ENCODE measurements at regions not wholly inside any gene's neighbourhood (a gene's known extent, or its start where the extent isn't known, plus 50 kb on each side); places are given as distances from the start of the nearest gene placed in this dataset.

GRCh38 chr19:28281676-28282075, 931.3 kb downstream of the UQCRFS1 start:
- peaks cover 9 to 12% (median 9%) of the 10 kb centered on the region in 3 donors for H3K27me3 Mint-ChIP-seq (ENCODE audit: low read depth in 3 of 3)
- no peak for DNase-seq
- no peaks in the 10 kb centered on the region for H3K4me1 Mint-ChIP-seq
- peaks cover 0 to 4% (median 0%) of the 10 kb centered on the region in 6 donors for H3K9me3 Mint-ChIP-seq
- no peak overlapping the region for H3K27ac Mint-ChIP-seq
- no peak overlapping the region for H3K4me3 Mint-ChIP-seq
- no peaks in the 10 kb centered on the region for H3K36me3 Mint-ChIP-seq

- no peak overlapping the region for H3K4me3 Mint-ChIP-seq
- peaks cover 0 to 3% (median 0%) of the 10 kb centered on the region in 6 donors for H3K9me3 Mint-ChIP-seq
- H3K4me1 Mint-ChIP-seq = peaks cover 0 to under 1% of the 10 kb centered on the region in 2 donors
- no peak overlapping the region for H3K27ac Mint-ChIP-seq
- peaks cover 0 to 6% (median 2%) of the 10 kb centered on the region in 3 donors for H3K27me3 Mint-ChIP-seq (ENCODE audit: low read depth in 3 of 3)
- no peaks in the 10 kb centered on the region for H3K36me3 Mint-ChIP-seq
- DNase-seq = no peak
Observed at GRCh38 chr19:28264556-28264955, 948.4 kb downstream of the UQCRFS1 start.

DNA sequence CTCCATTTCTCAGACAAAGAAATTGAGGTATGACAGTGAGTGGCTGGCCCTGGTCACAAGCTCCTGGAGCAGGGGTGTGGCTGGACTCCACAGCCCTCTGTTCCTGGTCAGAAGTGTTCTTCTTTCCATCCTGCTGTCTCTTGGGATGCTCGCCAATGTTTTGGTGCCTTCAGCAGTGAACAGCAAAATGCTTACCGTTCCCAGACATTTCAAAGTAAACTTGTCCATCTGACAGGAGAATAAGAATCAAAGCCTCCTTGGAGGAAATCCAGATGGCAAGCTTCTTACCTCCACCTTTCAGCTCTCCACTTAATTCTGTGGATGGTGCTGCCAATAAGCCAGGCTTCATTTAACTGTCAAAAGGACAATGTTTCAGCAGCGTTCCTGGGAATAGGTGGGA, 954.1 kb downstream of the UQCRFS1 start:
- H3K36me3 Mint-ChIP-seq = no peaks in the 10 kb centered on the region
- no peaks in the 10 kb centered on the region for H3K9me3 Mint-ChIP-seq
- H3K27ac Mint-ChIP-seq = no peak overlapping the region
- no peak overlapping the region for H3K4me3 Mint-ChIP-seq
- no peaks in the 10 kb centered on the region for H3K4me1 Mint-ChIP-seq
- DNase-seq = no peak
- H3K27me3 Mint-ChIP-seq (ENCODE audit: low read depth in 3 of 3) = peaks cover 1 to 10% (median 6%) of the 10 kb centered on the region in 3 donors

DNA sequence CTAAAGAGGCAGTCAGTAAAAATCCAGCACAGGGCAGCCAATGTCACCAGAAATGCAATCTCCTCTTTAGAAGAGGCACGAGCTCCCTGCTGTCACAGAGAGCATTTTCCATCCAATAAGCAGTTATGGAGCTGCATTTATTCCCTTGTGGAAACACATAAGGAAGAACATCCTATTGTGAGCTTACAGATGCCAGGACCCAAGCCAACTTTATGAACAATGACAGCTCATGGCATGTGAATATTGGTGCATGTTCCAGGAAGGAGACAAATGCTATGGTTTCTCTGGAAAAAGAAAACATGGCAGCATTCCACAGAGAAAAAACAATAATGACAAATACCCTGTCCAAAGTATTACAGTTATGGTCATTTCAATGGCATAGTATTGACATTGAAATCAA, 955.6 kb downstream of the UQCRFS1 start:
- Mint-ChIP-seq H3K27me3 (ENCODE audit: low read depth in 3 of 3) (peaks cover 2 to 10% (median 6%) of the 10 kb centered on the region in 3 donors), H3K27ac (no peak overlapping the region), H3K9me3 (no peaks in the 10 kb centered on the region), H3K4me3 (no peak overlapping the region), H3K4me1 (no peaks in the 10 kb centered on the region), H3K36me3 (no peaks in the 10 kb centered on the region)
- DNase-seq = no peak

GRCh38 chr19:28247243-28247642, 965.7 kb downstream of the UQCRFS1 start:
- DNase-seq = no peak
- Mint-ChIP-seq H3K9me3 (no peaks in the 10 kb centered on the region), H3K27me3 (ENCODE audit: low read depth in 3 of 3) (peaks cover 2 to 5% (median 3%) of the 10 kb centered on the region in 3 donors), H3K4me3 (no peak overlapping the region), H3K36me3 (no peaks in the 10 kb centered on the region), H3K27ac (no peak overlapping the region), H3K4me1 (no peaks in the 10 kb centered on the region)

GRCh38 chr19:28245937-28246336, 967.0 kb downstream of the UQCRFS1 start:
- Mint-ChIP-seq H3K36me3 (no peaks in the 10 kb centered on the region), H3K4me3 (no peak overlapping the region), H3K27me3 (ENCODE audit: low read depth in 3 of 3) (peaks cover 2 to 5% (median 3%) of the 10 kb centered on the region in 3 donors), H3K4me1 (no peaks in the 10 kb centered on the region), H3K27ac (no peak overlapping the region), H3K9me3 (no peaks in the 10 kb centered on the region)
- no peak for DNase-seq

DNA sequence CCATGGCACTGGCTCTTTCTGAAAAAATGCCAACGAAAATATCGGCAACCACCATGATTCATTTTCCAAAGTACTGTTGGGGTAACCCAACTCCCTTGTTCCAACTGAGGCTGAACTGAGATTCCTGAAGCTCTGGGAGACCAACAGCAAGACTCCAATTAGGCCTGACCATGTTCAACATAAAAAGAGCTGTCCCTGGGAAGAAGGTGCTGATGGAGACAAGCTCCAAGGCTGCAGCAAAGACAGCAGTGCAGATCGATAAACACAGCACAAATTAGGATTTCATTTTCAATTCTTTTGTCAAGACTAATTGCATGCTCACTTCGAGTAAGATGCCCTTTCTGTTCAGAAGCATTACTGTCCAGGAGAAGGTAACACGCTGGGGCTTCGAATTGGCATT, 968.0 kb downstream of the UQCRFS1 start:
- H3K36me3 Mint-ChIP-seq = no peaks in the 10 kb centered on the region
- H3K9me3 Mint-ChIP-seq = no peaks in the 10 kb centered on the region
- no peak overlapping the region for H3K4me3 Mint-ChIP-seq
- H3K4me1 Mint-ChIP-seq = no peaks in the 10 kb centered on the region
- no peak overlapping the region for H3K27ac Mint-ChIP-seq
- H3K27me3 Mint-ChIP-seq (ENCODE audit: low read depth in 3 of 3) = peaks cover 2 to 5% (median 3%) of the 10 kb centered on the region in 3 donors
- no peak for DNase-seq

DNA sequence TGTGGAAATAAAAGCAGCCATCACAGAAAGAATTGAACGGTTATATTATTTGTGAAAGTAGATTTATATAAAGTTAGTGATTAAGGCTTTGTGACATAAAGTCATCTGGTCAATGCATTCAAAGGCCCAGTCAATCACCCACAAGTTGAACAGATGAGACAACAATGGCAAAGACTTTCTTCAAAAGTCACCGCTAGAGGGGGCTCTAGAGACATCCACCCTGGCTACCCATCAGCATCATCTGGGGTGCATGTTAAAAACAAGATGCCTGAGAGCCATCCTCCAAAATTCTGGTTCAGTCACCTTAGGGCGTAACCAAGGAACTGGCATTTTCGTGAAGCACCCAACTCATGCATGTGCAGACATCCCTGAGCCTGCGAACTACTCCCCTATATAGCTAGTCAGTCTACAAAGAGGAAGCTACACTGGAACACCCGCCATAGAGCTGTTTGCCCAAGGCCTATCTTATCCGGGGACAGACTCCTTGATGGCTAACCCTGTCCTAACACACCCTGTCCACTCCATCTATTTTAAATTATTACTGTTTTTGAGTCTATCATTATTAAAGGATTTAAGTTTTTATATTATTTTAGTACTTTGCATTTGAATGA, 970.5 kb downstream of the UQCRFS1 start:
- H3K9me3 Mint-ChIP-seq = no peaks in the 10 kb centered on the region
- no peak overlapping the region for H3K4me3 Mint-ChIP-seq
- peak; percentile 37 to 50 (median 47) for DNase-seq
- H3K4me1 Mint-ChIP-seq = no peaks in the 10 kb centered on the region
- no peaks in the 10 kb centered on the region for H3K36me3 Mint-ChIP-seq
- H3K27me3 Mint-ChIP-seq (ENCODE audit: low read depth in 3 of 3) = peaks cover 1 to 2% (median 2%) of the 10 kb centered on the region in 3 donors
- no peak overlapping the region for H3K27ac Mint-ChIP-seq

- peaks cover 3 to 6% (median 4%) of the 10 kb centered on the region in 3 donors for H3K27me3 Mint-ChIP-seq (ENCODE audit: low read depth in 3 of 3)
- no peak for DNase-seq
- no peak overlapping the region for H3K4me3 Mint-ChIP-seq
- no peaks in the 10 kb centered on the region for H3K4me1 Mint-ChIP-seq
- no peak overlapping the region for H3K27ac Mint-ChIP-seq
- H3K9me3 Mint-ChIP-seq = no peaks in the 10 kb centered on the region
- no peaks in the 10 kb centered on the region for H3K36me3 Mint-ChIP-seq
Observed at GRCh38 chr19:28239270-28239669, 973.7 kb downstream of the UQCRFS1 start.

- DNase-seq = no peak
- no peaks in the 10 kb centered on the region for H3K36me3 Mint-ChIP-seq
- no peaks in the 10 kb centered on the region for H3K4me1 Mint-ChIP-seq
- H3K4me3 Mint-ChIP-seq = no peak overlapping the region
- H3K27me3 Mint-ChIP-seq (ENCODE audit: low read depth in 3 of 3) = peaks cover 3 to 10% (median 4%) of the 10 kb centered on the region in 3 donors
- no peaks in the 10 kb centered on the region for H3K9me3 Mint-ChIP-seq
- H3K27ac Mint-ChIP-seq = no peak overlapping the region
Observed at GRCh38 chr19:28238270-28238820, 974.6 kb downstream of the UQCRFS1 start.

DNA sequence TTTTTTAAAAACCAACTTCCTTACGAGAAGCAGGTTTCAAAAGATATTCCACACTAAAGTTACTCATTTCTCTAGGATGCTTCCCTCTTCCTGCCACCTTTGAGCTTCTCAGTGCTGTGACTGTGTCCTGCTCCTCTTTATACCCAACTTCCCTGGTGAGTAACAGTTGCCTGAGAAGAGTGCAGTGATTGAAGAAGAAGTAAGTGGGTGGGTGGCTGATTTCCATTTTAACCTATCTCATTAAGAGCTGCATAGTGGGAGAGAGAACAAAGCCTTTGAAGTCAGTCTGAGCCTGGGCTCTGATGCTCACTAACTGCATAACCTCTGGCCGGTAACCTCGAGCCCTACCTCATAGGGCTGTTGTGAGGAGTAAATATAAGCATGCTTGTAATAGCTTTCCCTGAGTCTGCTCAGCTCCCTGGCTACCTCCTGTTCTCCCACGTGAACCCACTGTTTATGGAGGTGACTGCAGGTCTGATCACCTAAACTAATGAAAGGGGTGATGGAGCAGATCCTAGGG, 977.3 kb downstream of the UQCRFS1 start:
- no peak overlapping the region for H3K27ac Mint-ChIP-seq
- peaks cover 3 to 13% (median 4%) of the 10 kb centered on the region in 3 donors for H3K27me3 Mint-ChIP-seq (ENCODE audit: low read depth in 3 of 3)
- no peaks in the 10 kb centered on the region for H3K36me3 Mint-ChIP-seq
- H3K4me3 Mint-ChIP-seq = no peak overlapping the region
- H3K4me1 Mint-ChIP-seq = no peaks in the 10 kb centered on the region
- no peak for DNase-seq
- H3K9me3 Mint-ChIP-seq = no peaks in the 10 kb centered on the region

DNA sequence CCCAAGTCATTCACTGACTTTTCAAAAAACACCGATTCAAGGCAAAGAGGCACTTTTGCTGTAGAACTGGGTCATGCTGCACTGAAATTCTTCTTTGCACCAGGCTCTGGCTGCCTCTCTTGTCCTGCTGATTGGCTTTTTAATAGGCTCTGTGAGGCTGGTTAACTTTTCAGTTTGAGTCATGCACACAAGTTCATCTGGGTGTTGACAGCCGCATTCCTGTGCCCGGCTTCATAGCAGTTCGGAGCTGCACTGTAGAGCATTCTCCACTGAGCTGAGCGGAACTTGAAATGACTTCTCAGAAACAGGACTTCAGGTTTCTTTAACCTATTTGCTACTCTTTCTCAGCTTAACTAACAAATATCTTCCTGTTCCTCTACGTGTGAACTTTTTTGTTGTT, 978.3 kb downstream of the UQCRFS1 start:
- Mint-ChIP-seq H3K27ac (no peak overlapping the region), H3K36me3 (no peaks in the 10 kb centered on the region), H3K9me3 (no peaks in the 10 kb centered on the region), H3K27me3 (ENCODE audit: low read depth in 3 of 3) (peaks cover 3 to 13% (median 4%) of the 10 kb centered on the region in 3 donors), H3K4me3 (no peak overlapping the region), H3K4me1 (no peaks in the 10 kb centered on the region)
- no peak for DNase-seq

GRCh38 chr19:28228854-28229253, 984.1 kb downstream of the UQCRFS1 start:
- no peaks in the 10 kb centered on the region for H3K4me1 Mint-ChIP-seq
- no peak overlapping the region for H3K27ac Mint-ChIP-seq
- DNase-seq = no peak
- no peak overlapping the region for H3K4me3 Mint-ChIP-seq
- H3K27me3 Mint-ChIP-seq (ENCODE audit: low read depth in 3 of 3) = peaks cover 3 to 11% (median 9%) of the 10 kb centered on the region in 3 donors
- H3K9me3 Mint-ChIP-seq = no peaks in the 10 kb centered on the region
- no peaks in the 10 kb centered on the region for H3K36me3 Mint-ChIP-seq

GRCh38 chr19:28224441-28224840, 988.5 kb downstream of the UQCRFS1 start:
- H3K9me3 Mint-ChIP-seq = no peaks in the 10 kb centered on the region
- peaks cover 4 to 10% (median 9%) of the 10 kb centered on the region in 3 donors for H3K27me3 Mint-ChIP-seq (ENCODE audit: low read depth in 3 of 3)
- no peak overlapping the region for H3K4me3 Mint-ChIP-seq
- H3K27ac Mint-ChIP-seq = no peak overlapping the region
- H3K36me3 Mint-ChIP-seq = no peaks in the 10 kb centered on the region
- H3K4me1 Mint-ChIP-seq = no peaks in the 10 kb centered on the region
- no peak for DNase-seq

- H3K27me3 Mint-ChIP-seq (ENCODE audit: low read depth in 3 of 3) = peaks cover 2 to 7% (median 7%) of the 10 kb centered on the region in 3 donors
- no peaks in the 10 kb centered on the region for H3K9me3 Mint-ChIP-seq
- H3K4me3 Mint-ChIP-seq = no peak overlapping the region
- H3K4me1 Mint-ChIP-seq = no peaks in the 10 kb centered on the region
- no peak for DNase-seq
- no peak overlapping the region for H3K27ac Mint-ChIP-seq
- no peaks in the 10 kb centered on the region for H3K36me3 Mint-ChIP-seq
Observed at GRCh38 chr19:28221736-28222135, 991.2 kb downstream of the UQCRFS1 start.

All from immature natural killer cell (primary cell).